ENCODE measurements at regions not wholly inside any gene's neighbourhood (a gene's known extent, or its start where the extent isn't known, plus 50 kb on each side); places are given as distances from the start of the nearest gene placed in this dataset.

- Histone ChIP-seq H3K27me3 (ENCODE audit: insufficient read depth, low read length) (peaks cover 10% of the 10 kb centered on the region), H3K9me3 (ENCODE audit: insufficient read depth, low read depth, low read length) (no peaks in the 10 kb centered on the region), H3K9ac (ENCODE audit: low read length) (no peak overlapping the region), H4K20me1 (ENCODE audit: insufficient read depth, low read length) (no peaks in the 10 kb centered on the region), H3K79me2 (ENCODE audit: insufficient read depth, low read length) (no peaks in the 10 kb centered on the region), H3K4me1 (ENCODE audit: insufficient read depth, low read length) (no peaks in the 10 kb centered on the region), H3K4me2 (ENCODE audit: low read length) (no peak overlapping the region), H3K36me3 (ENCODE audit: insufficient read depth, low read length) (no peaks in the 10 kb centered on the region), H3K27ac (ENCODE audit: low read depth, low read length) (no peak overlapping the region), H3K4me3 (ENCODE audit: insufficient read depth, low read depth, low read length) (no peak overlapping the region), H2AFZ (ENCODE audit: low read depth, low read length) (no peak overlapping the region)
- no peak for FAIRE-seq
- no peaks in the 10 kb centered on the region for H3K4me1 Mint-ChIP-seq (ENCODE audit: low read depth, unreplicated experiment)
- H3K9me3 Mint-ChIP-seq (ENCODE audit: unreplicated experiment) = no peaks in the 10 kb centered on the region
- peaks cover 15% of the 10 kb centered on the region for H3K27me3 Mint-ChIP-seq (ENCODE audit: low read depth, unreplicated experiment)
- no peak overlapping the region for H3K27ac Mint-ChIP-seq (ENCODE audit: unreplicated experiment)
- no peak overlapping the region for H3K4me3 Mint-ChIP-seq (ENCODE audit: unreplicated experiment)
- no peak for DNase-seq (ENCODE audit: low read depth)
- H3K36me3 Mint-ChIP-seq (ENCODE audit: low read depth, unreplicated experiment) = no peaks in the 10 kb centered on the region
- no peak for TF ChIP-seq CTCF (IDR thresholded peaks at IDR 0.05; ENCODE audit: insufficient read depth, low read depth, low read length)
Observed at GRCh38 chr14:97407701-97408407, 610.7 kb downstream of the VRK1 start.

- no peak overlapping the region for H3K4me2 ChIP-seq (ENCODE audit: low read length)
- DNase-seq (ENCODE audit: low read depth) (no peak), FAIRE-seq (no peak)
- peaks cover 15% of the 10 kb centered on the region for H3K27me3 ChIP-seq (ENCODE audit: insufficient read depth, low read length)
- Mint-ChIP-seq H3K4me3 (ENCODE audit: unreplicated experiment) (no peak overlapping the region), H3K27ac (ENCODE audit: unreplicated experiment) (no peak overlapping the region), H3K36me3 (ENCODE audit: low read depth, unreplicated experiment) (no peaks in the 10 kb centered on the region), H3K9me3 (ENCODE audit: unreplicated experiment) (no peaks in the 10 kb centered on the region), H3K4me1 (ENCODE audit: low read depth, unreplicated experiment) (no peaks in the 10 kb centered on the region), H3K27me3 (ENCODE audit: low read depth, unreplicated experiment) (peaks cover 15% of the 10 kb centered on the region)
- TF ChIP-seq EZH2 (IDR thresholded peaks at IDR 0.05; ENCODE audit: insufficient read depth, low read length) = no peak
- no peak for TF ChIP-seq CTCF (IDR thresholded peaks at IDR 0.05; ENCODE audit: insufficient read depth, low read depth, low read length)
- H3K79me2 ChIP-seq (ENCODE audit: insufficient read depth, low read length) = no peaks in the 10 kb centered on the region
- H3K27ac ChIP-seq (ENCODE audit: low read depth, low read length) = no peak overlapping the region
- H3K4me3 ChIP-seq (ENCODE audit: insufficient read depth, low read depth, low read length) = no peak overlapping the region
- no peaks in the 10 kb centered on the region for H3K9me3 ChIP-seq (ENCODE audit: insufficient read depth, low read depth, low read length)
- no peak overlapping the region for H2AFZ ChIP-seq (ENCODE audit: low read depth, low read length)
- no peaks in the 10 kb centered on the region for H3K4me1 ChIP-seq (ENCODE audit: insufficient read depth, low read length)
- no peak overlapping the region for H3K9ac ChIP-seq (ENCODE audit: low read length)
- H3K36me3 ChIP-seq (ENCODE audit: insufficient read depth, low read length) = no peaks in the 10 kb centered on the region
- H4K20me1 ChIP-seq (ENCODE audit: insufficient read depth, low read length) = no peaks in the 10 kb centered on the region
Observed at GRCh38 chr14:97408503-97408902, 611.3 kb downstream of the VRK1 start.

All from astrocyte (in vitro differentiated cells and primary cell).